Omental fat pad (tissue), 3 donors: ENCODE measurements at regions not wholly inside any gene's neighbourhood (a gene's known extent, or its start where the extent isn't known, plus 50 kb on each side); places are given as distances from the start of the nearest gene placed in this dataset. TPM values are rescaled to one million over a fixed set of nuclear protein-coding genes. Genes with fewer than 3 reads are reported as not detected.

Source experiments
- ATAC-seq: fragments of 150-250 bp; one replicate; pipeline ENCODE4 v1.9.1; 2016; ENCODE audit warnings: mild to moderate bottlenecking, moderate library complexity; ENCODE audit not compliant: low FRiP score
- DNase-seq: peaks from one replicate; pipeline ENCODE4 v3.0.0-alpha.2; 2019; ENCODE audit warnings: low spot score
- small RNA-seq: library from RNA; depleted of rRNA; stranded (forward); fragments of <200 nt; gene quantifications from one replicate; pipeline ENCODE3, GENCODE V24; 2016
- TF ChIP-seq, protein P1 (sequence below), 3 donors: fragments of 450-650 bp; IDR thresholded peaks; one replicate each; pipeline ENCODE4 v1.5.1; 2016 to 2017; ENCODE audit warnings: antibody characterized with exemption in 3 of 3, mild to moderate bottlenecking in 3 of 3, moderate library complexity in 2 of 3

DNA sequence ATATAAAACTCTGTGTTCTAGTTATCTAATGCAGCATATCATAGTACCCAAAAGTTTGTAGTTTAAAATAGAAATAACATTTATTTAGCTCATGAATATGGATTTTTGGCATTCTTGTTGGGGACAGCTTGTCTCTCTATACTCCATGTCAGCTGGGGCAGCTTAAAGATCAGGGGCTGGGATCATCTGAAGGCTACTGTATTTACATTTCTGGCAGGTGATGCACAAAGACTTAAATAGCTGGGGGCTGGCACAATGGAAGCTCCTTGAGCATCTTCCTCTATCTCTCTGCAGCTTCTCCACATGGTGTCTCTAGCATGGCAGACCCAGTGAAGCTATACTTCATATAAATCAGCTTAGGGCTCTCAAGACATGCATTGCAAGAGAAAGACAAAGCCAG lies 55.6 kb upstream of the DAB1 start:
- no peak for DNase-seq
- ATAC-seq: no peak
- TF ChIP-seq, protein P1, sequence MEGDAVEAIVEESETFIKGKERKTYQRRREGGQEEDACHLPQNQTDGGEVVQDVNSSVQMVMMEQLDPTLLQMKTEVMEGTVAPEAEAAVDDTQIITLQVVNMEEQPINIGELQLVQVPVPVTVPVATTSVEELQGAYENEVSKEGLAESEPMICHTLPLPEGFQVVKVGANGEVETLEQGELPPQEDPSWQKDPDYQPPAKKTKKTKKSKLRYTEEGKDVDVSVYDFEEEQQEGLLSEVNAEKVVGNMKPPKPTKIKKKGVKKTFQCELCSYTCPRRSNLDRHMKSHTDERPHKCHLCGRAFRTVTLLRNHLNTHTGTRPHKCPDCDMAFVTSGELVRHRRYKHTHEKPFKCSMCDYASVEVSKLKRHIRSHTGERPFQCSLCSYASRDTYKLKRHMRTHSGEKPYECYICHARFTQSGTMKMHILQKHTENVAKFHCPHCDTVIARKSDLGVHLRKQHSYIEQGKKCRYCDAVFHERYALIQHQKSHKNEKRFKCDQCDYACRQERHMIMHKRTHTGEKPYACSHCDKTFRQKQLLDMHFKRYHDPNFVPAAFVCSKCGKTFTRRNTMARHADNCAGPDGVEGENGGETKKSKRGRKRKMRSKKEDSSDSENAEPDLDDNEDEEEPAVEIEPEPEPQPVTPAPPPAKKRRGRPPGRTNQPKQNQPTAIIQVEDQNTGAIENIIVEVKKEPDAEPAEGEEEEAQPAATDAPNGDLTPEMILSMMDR (IDR thresholded peaks at IDR 0.05): no peak

DNA sequence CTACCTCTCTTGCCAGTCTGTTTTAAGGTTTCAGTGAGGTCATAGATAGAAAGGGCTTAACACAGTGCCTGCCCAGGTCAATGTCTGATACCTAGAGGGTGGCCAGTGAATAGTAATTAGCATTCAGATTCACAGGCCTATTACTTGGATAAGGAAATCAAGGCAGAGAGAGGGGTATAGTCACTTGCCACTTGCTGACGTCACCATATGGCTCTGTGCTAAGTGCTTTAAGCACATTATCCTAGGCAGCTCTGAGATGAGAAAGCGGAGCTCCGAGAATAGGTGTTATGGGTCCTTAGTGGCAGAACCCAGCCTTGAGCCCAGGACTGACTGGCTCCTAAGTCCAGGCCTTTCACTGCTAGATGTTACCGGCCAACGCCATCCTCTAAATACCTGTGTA lies 51.5 kb upstream of the DAB1 start:
- TF ChIP-seq, protein P1 (IDR thresholded peaks at IDR 0.05): no peak
- ATAC-seq (no peak), DNase-seq (no peak)

DNA sequence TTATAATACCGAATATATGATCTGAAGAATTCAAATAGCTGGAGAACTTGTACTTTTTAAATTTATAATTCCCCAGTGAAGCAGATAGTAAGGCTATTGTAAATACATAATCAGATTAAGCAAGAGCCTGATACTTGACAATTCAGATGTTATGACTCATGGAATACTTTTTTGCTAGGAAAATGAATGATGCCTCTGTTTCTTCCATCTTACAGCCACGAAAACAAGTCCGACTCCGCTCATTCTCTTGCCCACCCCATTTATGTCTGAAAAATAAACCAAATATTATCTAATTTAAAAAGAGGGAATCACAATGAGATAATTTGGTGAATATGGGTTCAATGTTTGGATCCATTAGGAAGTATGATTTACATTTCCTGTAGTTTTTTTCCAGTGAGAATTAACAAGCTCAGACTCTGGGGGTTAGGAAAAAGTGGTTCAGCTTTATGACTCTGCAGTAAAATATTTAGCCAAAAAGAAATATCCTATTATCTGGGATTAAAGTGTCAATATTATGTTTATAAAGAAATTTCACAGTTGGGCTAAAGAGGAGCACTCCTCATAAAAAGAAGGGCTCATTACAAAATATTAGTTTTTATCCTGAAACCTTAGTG lies 50.4 kb upstream of the DAB1 start:
- TF ChIP-seq, protein P1 (IDR thresholded peaks at IDR 0.05): no peak
- no peak for DNase-seq
- no peak for ATAC-seq

Small RNAs in the stretch of these regions (small RNA-seq; reads per million reads assigned to genes)
- gene AL445193.1: not detected
